HCT116 (cell line): ENCODE measurements at regions not wholly inside any gene's neighbourhood (a gene's known extent, or its start where the extent isn't known, plus 50 kb on each side); places are given as distances from the start of the nearest gene placed in this dataset.

Experiments used
- ATAC-seq: fragments of 200-7000 bp; cut with Tn5 transposase; 2 replicates; pipeline ENCODE4 v1.9.1; 2020; ENCODE audit warnings: mild to moderate bottlenecking, moderate library complexity
- BruUV-seq: library from RNA; stranded (reverse); fragments of 400-500 nt; replicated peaks from 2 replicates; lab custom pipeline; 2021; lab: Mats Ljungman, UMichigan
- CTCF ChIA-PET: fragments of 300-600 bp; sonication (Branson Sonifier 250); formaldehyde crosslinking; loops from one replicate; lab custom pipeline; 2021; ENCODE audit warnings: antibody characterized with exemption; lab: Charles Lee
- POLR2A ChIA-PET: fragments of 300-600, 350-600 bp; sonication (Branson Sonifier 250); formaldehyde crosslinking; loops from one replicate; lab custom pipeline; 2021; ENCODE audit warnings: antibody characterized with exemption; lab: Charles Lee
- RAD21 ChIA-PET, 2 experiments: fragments of 300-600 bp; sonication (Branson Sonifier 250); formaldehyde crosslinking; loops; one replicate each; lab custom pipeline; 2023; ENCODE audit warnings: low total read pairs in 2 of 2; ENCODE audit not compliant: uncharacterized antibody in 2 of 2, unreplicated experiment in 2 of 2, low non-redundant PET in 1 of 2; lab: Charles Lee
- DNase-seq: peaks from one replicate; pipeline ENCODE4 v3.0.0-alpha.2; 2010; ENCODE audit warnings: low read depth, low spot score
- H2AFZ ChIP-seq: fragments of 200-600 bp; shearing (Covaris generic), sonication (generic); 2 replicates; pipeline ENCODE4 v1.6.1; 2017; ENCODE audit warnings: low read depth, mixed run types, mixed read lengths, antibody characterized with exemption, low read length; ENCODE audit not compliant: poor library complexity, severe bottlenecking
- H3K27ac ChIP-seq: 2 replicates; pipeline ENCODE4 v1.5.1; 2012; ENCODE audit warnings: low read depth, low read length
- H3K27me3 ChIP-seq: fragments of 200-600 bp; sonication (generic); 2 replicates; pipeline ENCODE4 v1.6.1; 2016; ENCODE audit warnings: mixed run types, low read length, mixed read lengths; ENCODE audit not compliant: insufficient read depth
- H3K36me3 ChIP-seq, 2 experiments: fragments of 200-500 bp in 1 of 2; fragments of 200-600 bp in 1 of 2; sonication (Bioruptor generic) in 1 of 2; sonication (generic) in 1 of 2; 2 replicates each; pipeline versions ENCODE4 v1.5.1 to v1.6.1; 2014 to 2016; ENCODE audit warnings: low read length in 2 of 2, inconsistent platforms in 1 of 2, mixed read lengths in 1 of 2, mixed run types in 1 of 2; ENCODE audit not compliant: insufficient read depth in 2 of 2, control insufficient read depth in 1 of 2
- H3K4me1 ChIP-seq, 2 experiments: fragments of 200-600 bp in 1 of 2; sonication (generic) in 1 of 2; 2 replicates each; pipeline versions ENCODE4 v1.5.1 to v1.6.1; 2012 to 2017; ENCODE audit warnings: low read length in 2 of 2, inconsistent platforms in 1 of 2, mild to moderate bottlenecking in 1 of 2, mixed read lengths in 1 of 2, mixed run types in 1 of 2, moderate library complexity in 1 of 2; ENCODE audit not compliant: insufficient read depth in 2 of 2, control insufficient read depth in 1 of 2
- H3K4me2 ChIP-seq: fragments of 200-600 bp; sonication (generic); 2 replicates; pipeline ENCODE4 v1.6.1; 2017; ENCODE audit warnings: mixed run types, low read length, mixed read lengths
- H3K4me3 ChIP-seq, 2 experiments: fragments of 200-600 bp in 1 of 2; sonication (generic) in 1 of 2; replicated peaks in 1 of 2; 2 replicates each; pipeline ENCODE4 v1.5.1; 2011 to 2016; ENCODE audit warnings: low read length in 2 of 2, control low read depth in 1 of 2, low read depth in 1 of 2, mild to moderate bottlenecking in 1 of 2, mixed read lengths in 1 of 2, mixed run types in 1 of 2
- H3K79me2 ChIP-seq: fragments of 200-600 bp; sonication (generic); 2 replicates; pipeline ENCODE4 v1.6.1; 2017; ENCODE audit warnings: mild to moderate bottlenecking, mixed run types, low read length, moderate library complexity, mixed read lengths; ENCODE audit not compliant: insufficient read depth
- H3K9ac ChIP-seq: fragments of 200-600 bp; sonication (generic); 2 replicates; pipeline ENCODE4 v1.6.1; 2016; ENCODE audit warnings: low read length, mixed read lengths
- H3K9me2 ChIP-seq: fragments of 200-600 bp; sonication (generic), shearing (Covaris generic); 2 replicates; pipeline ENCODE4 v1.6.1; 2017; ENCODE audit warnings: mixed run types, mild to moderate bottlenecking, moderate library complexity; ENCODE audit not compliant: insufficient read depth
- H3K9me3 ChIP-seq, 2 experiments: fragments of 200-500 bp in 1 of 2; fragments of 200-600 bp in 1 of 2; sonication (Bioruptor generic) in 1 of 2; sonication (generic) in 1 of 2; 2 replicates each; pipeline ENCODE4 v1.6.1; 2014 to 2017; ENCODE audit warnings: low read length in 2 of 2, mixed read lengths in 2 of 2, inconsistent platforms in 1 of 2, low read depth in 1 of 2, mild to moderate bottlenecking in 1 of 2, mixed run types in 1 of 2, moderate library complexity in 1 of 2; ENCODE audit not compliant: control insufficient read depth in 1 of 2, insufficient read depth in 1 of 2
- H4K20me1 ChIP-seq: fragments of 200-600 bp; sonication (generic), shearing (Covaris generic); 2 replicates; pipeline ENCODE4 v1.6.1; 2017; ENCODE audit warnings: mixed run types, mild to moderate bottlenecking, moderate library complexity; ENCODE audit not compliant: insufficient read depth
- CEBPB ChIP-seq: IDR thresholded peaks from 2 replicates; pipeline ENCODE4 v1.6.1; 2012; ENCODE audit warnings: low read depth
- EGR1 ChIP-seq: IDR thresholded peaks from 2 replicates; pipeline ENCODE4 v1.6.1; 2012; ENCODE audit warnings: low read depth
- ELF1 ChIP-seq: IDR thresholded peaks from 2 replicates; pipeline ENCODE4 v1.6.1; 2012; ENCODE audit warnings: low read depth, borderline replicate concordance
- EZH2 ChIP-seq: fragments of 200-600 bp; sonication (generic); IDR thresholded peaks from 2 replicates; pipeline ENCODE4 v1.6.1; 2017; ENCODE audit warnings: antibody characterized with exemption, mixed run types
- EZH2phosphoT487 ChIP-seq: fragments of 200-600 bp; IDR thresholded peaks from 2 replicates; pipeline ENCODE4 v1.6.1; 2018; ENCODE audit warnings: antibody characterized with exemption, borderline replicate concordance
- FOSL1 ChIP-seq: IDR thresholded peaks from 2 replicates; pipeline ENCODE4 v1.6.1; 2012; ENCODE audit warnings: low read depth
- JUND ChIP-seq: IDR thresholded peaks from 2 replicates; pipeline ENCODE4 v1.6.1; 2012
- POLR2A ChIP-seq: IDR thresholded peaks from 2 replicates; pipeline ENCODE4 v1.7.0; 2011; ENCODE audit warnings: borderline replicate concordance; ENCODE audit not compliant: insufficient read depth, insufficient read length; ENCODE audit errors: extremely low read depth
- POLR2AphosphoS5 ChIP-seq: IDR thresholded peaks from 2 replicates; pipeline ENCODE4 v1.6.1; 2011; ENCODE audit warnings: mild to moderate bottlenecking, low read depth, low read length, moderate library complexity
- RAD21 ChIP-seq: IDR thresholded peaks from 2 replicates; pipeline ENCODE4 v1.6.1; 2012; ENCODE audit warnings: low read depth, mild to moderate bottlenecking
- SIN3A ChIP-seq: IDR thresholded peaks from 2 replicates; pipeline ENCODE4 v1.6.1; 2012; ENCODE audit warnings: low read depth
- SP1 ChIP-seq: IDR thresholded peaks from 2 replicates; pipeline ENCODE4 v1.6.1; 2012; ENCODE audit warnings: low read depth
- TCF7L2 ChIP-seq: IDR thresholded peaks from 2 replicates; pipeline ENCODE4 v1.7.0; 2011; ENCODE audit warnings: borderline replicate concordance, inconsistent platforms; ENCODE audit not compliant: insufficient read depth, insufficient read length; ENCODE audit errors: extremely low read depth
- YY1 ChIP-seq: IDR thresholded peaks from 2 replicates; pipeline ENCODE4 v1.6.1; 2011; ENCODE audit warnings: low read length, low read depth, moderate library complexity, mild to moderate bottlenecking; ENCODE audit not compliant: insufficient replicate concordance; ENCODE audit errors: extremely low read depth
- ZFX ChIP-seq: fragments of 450-650 bp; IDR thresholded peaks from 2 replicates; pipeline ENCODE4 v1.6.1; 2017
- ZNF274 ChIP-seq: fragments of 200-500 bp; sonication (Bioruptor generic); IDR thresholded peaks from 2 replicates; pipeline ENCODE4 v1.6.1; 2014; ENCODE audit warnings: mild to moderate bottlenecking, low read depth, low read length, inconsistent platforms
- intact Hi-C: fragments of 100-400 bp; cut with micrococcal nuclease; formaldehyde crosslinking; loops from 2 replicates; pipeline ENCODE4 v1.10.0; 2022
- TF ChIP-seq, protein P1 (sequence below): IDR thresholded peaks from 2 replicates; pipeline ENCODE4 v1.6.1; 2012
- TF ChIP-seq, protein P2 (sequence below): IDR thresholded peaks from 2 replicates; pipeline ENCODE4 v1.6.1; 2011; ENCODE audit warnings: mild to moderate bottlenecking, low read length, moderate library complexity; ENCODE audit not compliant: insufficient replicate concordance; ENCODE audit errors: extremely low read depth
- TF ChIP-seq, protein P3 (sequence below), 3 experiments: fragments of 200-600 bp in 1 of 3; sonication (generic) in 1 of 3; IDR thresholded peaks in 2 of 3; conservative IDR thresholded peaks in 1 of 3; 2 replicates each; pipeline ENCODE4 v1.5.1; 2012 to 2017; ENCODE audit warnings: low read depth in 2 of 3, low read length in 2 of 3, antibody characterized with exemption in 1 of 3, borderline replicate concordance in 1 of 3, control low read depth in 1 of 3, mild to moderate bottlenecking in 1 of 3, mixed read lengths in 1 of 3, mixed run types in 1 of 3, moderate library complexity in 1 of 3; ENCODE audit not compliant: insufficient read depth in 1 of 3
- TF ChIP-seq, protein P4 (sequence below): IDR thresholded peaks from 2 replicates; pipeline ENCODE4 v1.6.1; 2012; ENCODE audit warnings: low read depth

DNA sequence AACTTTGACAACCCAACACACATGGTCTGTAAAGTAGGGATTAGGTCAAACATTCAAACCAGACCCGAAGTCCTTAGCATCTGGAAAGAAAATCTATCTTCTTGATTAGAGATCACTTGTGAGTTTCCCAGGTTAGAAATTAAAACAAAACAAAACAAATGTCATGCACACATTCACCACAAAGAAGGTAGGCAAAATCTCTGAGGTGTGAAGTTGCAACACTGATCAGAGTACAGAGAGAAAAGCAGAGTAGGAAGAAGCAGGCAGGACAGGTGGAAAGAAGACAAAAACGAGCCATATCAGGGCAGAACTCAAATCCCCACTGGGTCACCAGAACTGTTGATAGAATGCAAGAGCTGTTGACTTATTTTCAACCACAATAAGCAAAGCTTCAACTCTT is 102.8 kb upstream of the THSD7A start:
- Histone ChIP-seq H3K9ac (no peak overlapping the region), H3K4me1 (no peaks in the 10 kb centered on the region)
- TF ChIP-seq YY1 (no peak), ELF1 (no peak), RAD21 (no peak), EGR1 (no peak), CEBPB (no peak), ZNF274 (no peak), EZH2phosphoT487 (no peak), TCF7L2 (no peak), POLR2AphosphoS5 (no peak), EZH2 (no peak), POLR2A (no peak), SP1 (no peak), JUND (no peak), ZFX (no peak), SIN3A (no peak), FOSL1 (no peak)
- TF ChIP-seq, protein P1, sequence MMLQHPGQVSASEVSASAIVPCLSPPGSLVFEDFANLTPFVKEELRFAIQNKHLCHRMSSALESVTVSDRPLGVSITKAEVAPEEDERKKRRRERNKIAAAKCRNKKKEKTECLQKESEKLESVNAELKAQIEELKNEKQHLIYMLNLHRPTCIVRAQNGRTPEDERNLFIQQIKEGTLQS, result no peak
- TF ChIP-seq, protein P2, sequence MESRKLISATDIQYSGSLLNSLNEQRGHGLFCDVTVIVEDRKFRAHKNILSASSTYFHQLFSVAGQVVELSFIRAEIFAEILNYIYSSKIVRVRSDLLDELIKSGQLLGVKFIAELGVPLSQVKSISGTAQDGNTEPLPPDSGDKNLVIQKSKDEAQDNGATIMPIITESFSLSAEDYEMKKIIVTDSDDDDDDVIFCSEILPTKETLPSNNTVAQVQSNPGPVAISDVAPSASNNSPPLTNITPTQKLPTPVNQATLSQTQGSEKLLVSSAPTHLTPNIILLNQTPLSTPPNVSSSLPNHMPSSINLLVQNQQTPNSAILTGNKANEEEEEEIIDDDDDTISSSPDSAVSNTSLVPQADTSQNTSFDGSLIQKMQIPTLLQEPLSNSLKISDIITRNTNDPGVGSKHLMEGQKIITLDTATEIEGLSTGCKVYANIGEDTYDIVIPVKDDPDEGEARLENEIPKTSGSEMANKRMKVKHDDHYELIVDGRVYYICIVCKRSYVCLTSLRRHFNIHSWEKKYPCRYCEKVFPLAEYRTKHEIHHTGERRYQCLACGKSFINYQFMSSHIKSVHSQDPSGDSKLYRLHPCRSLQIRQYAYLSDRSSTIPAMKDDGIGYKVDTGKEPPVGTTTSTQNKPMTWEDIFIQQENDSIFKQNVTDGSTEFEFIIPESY, result no peak
- TF ChIP-seq, protein P3, sequence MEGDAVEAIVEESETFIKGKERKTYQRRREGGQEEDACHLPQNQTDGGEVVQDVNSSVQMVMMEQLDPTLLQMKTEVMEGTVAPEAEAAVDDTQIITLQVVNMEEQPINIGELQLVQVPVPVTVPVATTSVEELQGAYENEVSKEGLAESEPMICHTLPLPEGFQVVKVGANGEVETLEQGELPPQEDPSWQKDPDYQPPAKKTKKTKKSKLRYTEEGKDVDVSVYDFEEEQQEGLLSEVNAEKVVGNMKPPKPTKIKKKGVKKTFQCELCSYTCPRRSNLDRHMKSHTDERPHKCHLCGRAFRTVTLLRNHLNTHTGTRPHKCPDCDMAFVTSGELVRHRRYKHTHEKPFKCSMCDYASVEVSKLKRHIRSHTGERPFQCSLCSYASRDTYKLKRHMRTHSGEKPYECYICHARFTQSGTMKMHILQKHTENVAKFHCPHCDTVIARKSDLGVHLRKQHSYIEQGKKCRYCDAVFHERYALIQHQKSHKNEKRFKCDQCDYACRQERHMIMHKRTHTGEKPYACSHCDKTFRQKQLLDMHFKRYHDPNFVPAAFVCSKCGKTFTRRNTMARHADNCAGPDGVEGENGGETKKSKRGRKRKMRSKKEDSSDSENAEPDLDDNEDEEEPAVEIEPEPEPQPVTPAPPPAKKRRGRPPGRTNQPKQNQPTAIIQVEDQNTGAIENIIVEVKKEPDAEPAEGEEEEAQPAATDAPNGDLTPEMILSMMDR (IDR thresholded peaks at IDR 0.05 in 2 of 3, conservative IDR thresholded peaks at IDR 0.05 in 1 of 3; ENCODE audit: borderline replicate concordance in 1 of 3, insufficient read depth in 1 of 3, low read depth in 2 of 3, low read length in 2 of 3), result no peak
- TF ChIP-seq, protein P4, sequence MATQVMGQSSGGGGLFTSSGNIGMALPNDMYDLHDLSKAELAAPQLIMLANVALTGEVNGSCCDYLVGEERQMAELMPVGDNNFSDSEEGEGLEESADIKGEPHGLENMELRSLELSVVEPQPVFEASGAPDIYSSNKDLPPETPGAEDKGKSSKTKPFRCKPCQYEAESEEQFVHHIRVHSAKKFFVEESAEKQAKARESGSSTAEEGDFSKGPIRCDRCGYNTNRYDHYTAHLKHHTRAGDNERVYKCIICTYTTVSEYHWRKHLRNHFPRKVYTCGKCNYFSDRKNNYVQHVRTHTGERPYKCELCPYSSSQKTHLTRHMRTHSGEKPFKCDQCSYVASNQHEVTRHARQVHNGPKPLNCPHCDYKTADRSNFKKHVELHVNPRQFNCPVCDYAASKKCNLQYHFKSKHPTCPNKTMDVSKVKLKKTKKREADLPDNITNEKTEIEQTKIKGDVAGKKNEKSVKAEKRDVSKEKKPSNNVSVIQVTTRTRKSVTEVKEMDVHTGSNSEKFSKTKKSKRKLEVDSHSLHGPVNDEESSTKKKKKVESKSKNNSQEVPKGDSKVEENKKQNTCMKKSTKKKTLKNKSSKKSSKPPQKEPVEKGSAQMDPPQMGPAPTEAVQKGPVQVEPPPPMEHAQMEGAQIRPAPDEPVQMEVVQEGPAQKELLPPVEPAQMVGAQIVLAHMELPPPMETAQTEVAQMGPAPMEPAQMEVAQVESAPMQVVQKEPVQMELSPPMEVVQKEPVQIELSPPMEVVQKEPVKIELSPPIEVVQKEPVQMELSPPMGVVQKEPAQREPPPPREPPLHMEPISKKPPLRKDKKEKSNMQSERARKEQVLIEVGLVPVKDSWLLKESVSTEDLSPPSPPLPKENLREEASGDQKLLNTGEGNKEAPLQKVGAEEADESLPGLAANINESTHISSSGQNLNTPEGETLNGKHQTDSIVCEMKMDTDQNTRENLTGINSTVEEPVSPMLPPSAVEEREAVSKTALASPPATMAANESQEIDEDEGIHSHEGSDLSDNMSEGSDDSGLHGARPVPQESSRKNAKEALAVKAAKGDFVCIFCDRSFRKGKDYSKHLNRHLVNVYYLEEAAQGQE, result no peak
- TF ChIP-seq, all 23 proteins: peak for 0
- ATAC-seq (no peak), DNase-seq (no peak)
- H3K9me3 ChIP-seq, result no peaks in the 10 kb centered on the region
- H3K27ac ChIP-seq, result no peak overlapping the region
- no peaks in the 10 kb centered on the region for H3K79me2 ChIP-seq
- intact Hi-C loops, result no loop called here
- no peaks in the 10 kb centered on the region for H3K36me3 ChIP-seq
- H3K9me2 ChIP-seq, result 0 out of 2 replicates have a peak, but pooled peaks cover 4% of the 10 kb centered on the region
- CTCF ChIA-PET, result no interaction called here
- H3K27me3 ChIP-seq, result no peaks in the 10 kb centered on the region
- BruUV-seq, result no TSS peak
- no peak overlapping the region for H2AFZ ChIP-seq
- no peaks in the 10 kb centered on the region for H4K20me1 ChIP-seq
- no peak overlapping the region for H3K4me2 ChIP-seq
- RAD21 ChIA-PET, result no interaction called here
- POLR2A ChIA-PET, result no interaction called here
- no peak overlapping the region for H3K4me3 ChIP-seq
